Mucosa of descending colon (tissue), 3 donors: ENCODE measurements at regions not wholly inside any gene's neighbourhood (a gene's known extent, or its start where the extent isn't known, plus 50 kb on each side); places are given as distances from the start of the nearest gene placed in this dataset.
"Not testable (repeated sequence)": the region's sequence is repeated elsewhere in the genome, so short reads cannot be mapped to it uniquely, and the experiment has no call there.

ENCODE experiments used
- ATAC-seq: fragments of 200-7000 bp; cut with Tn5 transposase; one replicate; pipeline ENCODE4 v1.9.1; 2020; ENCODE audit warnings: mild to moderate bottlenecking, moderate library complexity
- DNase-seq, 3 donors: peaks; one replicate each; pipeline ENCODE4 v3.0.0-alpha.2; 2020
- H3K36me3 ChIP-seq: fragments of 200-600 bp; one replicate; pipeline ENCODE4 v1.8.0; 2021; ENCODE audit warnings: low read depth, mild to moderate bottlenecking
- H3K4me1 ChIP-seq: fragments of 200-600 bp; one replicate; pipeline ENCODE4 v1.8.0; 2021; ENCODE audit warnings: low read depth, mild to moderate bottlenecking
- H3K4me3 ChIP-seq: fragments of 200-600 bp; one replicate; pipeline ENCODE4 v1.8.0; 2021; ENCODE audit warnings: mild to moderate bottlenecking
- H3K9me3 ChIP-seq: fragments of 200-600 bp; one replicate; pipeline ENCODE4 v1.8.0; 2021; ENCODE audit warnings: mild to moderate bottlenecking
- CTCF ChIP-seq: fragments of 200-600 bp; IDR thresholded peaks from one replicate; pipeline ENCODE4 v1.8.0; 2022; ENCODE audit warnings: antibody characterized with exemption, mild to moderate bottlenecking
- intact Hi-C, 2 donors: fragments of 100-400 bp; cut with DNase I in 1 of 2; cut with micrococcal nuclease in 1 of 2; formaldehyde crosslinking; loops; one replicate each; pipeline versions ENCODE4 v1.11.0 to v1.11.1; 2022; cut with DNase I, micrococcal nuclease
- donor health status: DM: no; HTN: no; CAD: no; lungs with moderate emphysema.
- donor health status: DM: no; HTN: no; CAD: no.
- donor health status: DM: no; HTN: yes; CAD: no.

GRCh38 chr7:123324283-123324682 lies 124.5 kb upstream of the SLC13A1 start:
- no peak for ATAC-seq
- H3K4me1 ChIP-seq, result no peaks in the 10 kb centered on the region
- no peak for TF ChIP-seq CTCF
- no peak for DNase-seq
- H3K4me3 ChIP-seq, result no peak overlapping the region
- intact Hi-C loops, result no loop called here
- no peaks in the 10 kb centered on the region for H3K36me3 ChIP-seq
- H3K9me3 ChIP-seq, result peaks cover 10% of the 10 kb centered on the region

DNA sequence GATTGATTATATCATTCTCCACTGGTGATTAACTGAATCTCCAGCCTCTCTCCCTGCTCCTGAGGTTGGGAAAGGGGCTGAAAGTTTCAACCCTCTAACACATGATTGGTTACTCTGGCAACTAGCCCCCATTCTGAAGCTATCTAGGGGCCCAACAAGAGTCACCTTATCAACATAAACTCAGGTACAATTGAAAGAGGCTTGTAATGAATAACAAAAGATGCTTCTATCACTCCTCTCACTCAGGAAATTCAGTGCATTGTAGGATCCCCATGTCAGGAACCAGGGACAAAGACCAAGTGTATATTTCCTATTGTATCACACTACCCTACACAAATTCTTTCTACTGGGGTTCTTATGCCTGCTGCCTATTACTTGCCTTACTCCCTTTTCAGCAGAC lies 123.9 kb upstream of the SLC13A1 start:
- intact Hi-C loops, result no loop called here
- Histone ChIP-seq H3K36me3 (no peaks in the 10 kb centered on the region), H3K4me1 (no peaks in the 10 kb centered on the region), H3K4me3 (no peak overlapping the region), H3K9me3 (peaks cover 10% of the 10 kb centered on the region)
- ATAC-seq (no peak), DNase-seq (no peak)
- TF ChIP-seq CTCF, result no peak

DNA sequence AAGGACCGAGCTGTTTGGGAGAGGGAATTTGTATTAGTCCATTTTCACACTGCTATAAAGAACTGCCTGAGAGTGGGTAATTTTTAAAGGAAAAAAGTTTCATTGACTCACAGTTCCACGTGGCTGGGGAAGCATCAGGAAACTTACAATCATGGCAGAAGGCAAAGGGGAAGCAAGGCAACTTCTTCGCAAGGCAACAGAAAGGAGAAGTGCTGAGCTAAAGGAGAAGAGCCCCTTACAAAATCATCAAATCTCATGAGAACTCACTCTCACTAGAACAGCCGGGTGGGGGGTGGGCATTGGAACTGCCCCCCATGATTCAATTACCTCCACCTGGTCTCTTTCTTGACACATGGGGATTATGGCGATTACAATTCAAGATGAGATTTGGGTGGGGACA lies 121.8 kb upstream of the SLC13A1 start:
- H3K36me3 ChIP-seq, intact Hi-C loops, H3K4me1 ChIP-seq, H3K9me3 ChIP-seq, DNase-seq, ATAC-seq, H3K4me3 ChIP-seq: not testable (repeated sequence)

DNA sequence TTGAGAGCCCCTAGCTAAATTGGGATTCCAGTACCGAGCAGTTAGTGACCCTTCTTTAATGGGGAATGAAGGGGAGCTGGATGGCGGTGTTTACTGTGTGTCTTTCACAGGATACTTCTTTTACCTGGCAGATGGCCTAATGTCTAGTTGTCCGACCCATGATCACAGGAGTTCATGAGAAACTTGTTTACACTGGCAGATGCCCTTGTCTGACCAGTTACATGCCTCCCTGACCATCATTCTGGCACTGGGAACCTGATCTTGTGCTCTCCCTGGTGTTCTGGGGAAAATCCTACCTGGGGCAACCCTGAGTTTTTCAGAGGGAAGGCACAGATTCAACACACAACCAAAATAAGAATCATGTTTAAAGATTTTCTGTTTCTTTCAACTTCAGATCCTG lies 120.1 kb upstream of the SLC13A1 start:
- intact Hi-C loops, result no loop called here
- TF ChIP-seq CTCF, result no peak
- DNase-seq (no peak), ATAC-seq (no peak)
- no peaks in the 10 kb centered on the region for H3K4me1 ChIP-seq
- H3K4me3 ChIP-seq, result no peak overlapping the region
- peaks cover 10% of the 10 kb centered on the region for H3K9me3 ChIP-seq
- H3K36me3 ChIP-seq, result no peaks in the 10 kb centered on the region

DNA sequence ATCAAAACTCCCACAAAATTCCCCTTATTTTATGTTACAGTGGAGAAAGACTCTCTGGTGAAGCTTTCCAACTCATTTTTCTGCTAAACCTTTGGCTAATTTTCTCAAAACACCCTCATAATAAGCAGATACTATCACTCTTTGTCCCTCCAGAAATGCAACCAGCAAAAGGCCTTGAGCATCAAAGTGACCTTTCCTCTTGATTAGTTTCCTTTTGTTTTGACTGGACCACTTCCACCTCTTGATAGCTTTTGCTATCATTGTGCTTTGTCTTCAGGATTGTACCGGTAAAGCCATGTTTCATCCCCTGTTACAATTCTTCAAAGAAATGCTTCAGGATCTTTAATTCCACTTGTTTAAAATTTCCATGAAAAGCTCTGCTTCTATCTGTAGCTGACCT lies 115.1 kb upstream of the SLC13A1 start:
- H3K36me3 ChIP-seq, result no peaks in the 10 kb centered on the region
- no peak for ATAC-seq
- no peak for TF ChIP-seq CTCF
- H3K9me3 ChIP-seq, result no peaks in the 10 kb centered on the region
- intact Hi-C loops, result no loop called here
- H3K4me3 ChIP-seq, result no peak overlapping the region
- no peak for DNase-seq
- H3K4me1 ChIP-seq, result no peaks in the 10 kb centered on the region

DNA sequence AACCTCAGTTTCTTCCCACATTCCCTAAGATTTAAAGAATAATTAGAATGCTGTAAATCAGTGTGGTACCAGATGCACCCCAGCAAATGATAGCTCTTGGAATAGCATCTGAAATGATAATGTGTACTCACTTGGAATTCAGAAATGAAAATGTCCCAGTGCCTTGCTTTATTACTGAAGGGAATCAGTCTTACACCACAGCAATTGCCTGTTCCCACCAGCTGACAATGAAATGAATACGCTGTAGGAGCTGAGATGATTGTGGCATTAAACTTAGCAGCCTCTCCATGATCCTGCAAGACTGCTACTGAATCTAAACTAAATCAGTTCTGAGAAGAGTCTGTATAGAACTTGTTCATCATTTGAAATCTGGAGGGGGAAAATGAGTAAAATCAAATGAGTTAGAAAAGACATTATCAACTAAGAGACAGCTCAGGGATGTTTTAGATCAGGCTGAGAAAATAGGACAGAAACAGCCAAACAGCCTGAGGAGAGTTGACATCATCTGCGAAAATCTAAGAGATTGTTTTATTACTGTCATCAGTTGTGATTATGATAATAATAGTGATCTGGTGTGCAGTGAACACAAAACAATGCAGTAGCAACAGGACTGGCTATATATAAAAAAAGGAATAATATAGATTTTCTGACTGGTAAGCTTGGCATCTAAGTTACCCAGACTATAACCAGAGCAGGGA lies 108.6 kb upstream of the SLC13A1 start:
- ATAC-seq (no peak), DNase-seq (no peak)
- H3K9me3 ChIP-seq, result no peaks in the 10 kb centered on the region
- H3K4me3 ChIP-seq, result no peak overlapping the region
- H3K4me1 ChIP-seq, result no peaks in the 10 kb centered on the region
- intact Hi-C loops, result no loop called here
- no peak for TF ChIP-seq CTCF
- no peaks in the 10 kb centered on the region for H3K36me3 ChIP-seq
